CD4-positive, alpha-beta T cell (primary cell): ENCODE measurements at regions not wholly inside any gene's neighbourhood (a gene's known extent, or its start where the extent isn't known, plus 50 kb on each side); places are given as distances from the start of the nearest gene placed in this dataset.

Experiments
- ATAC-seq: fragments of 200-7000 bp; cut with Tn5 transposase; one replicate; pipeline ENCODE4 v1.10.0; 2022; ENCODE audit warnings: mild to moderate bottlenecking; ENCODE audit not compliant: poor library complexity
- CTCF ChIA-PET: fragments of 350-600 bp; sonication (Branson Sonifier 250); formaldehyde crosslinking; loops from one replicate; lab custom pipeline; 2021; ENCODE audit warnings: antibody characterized with exemption, inconsistent platforms; lab: Charles Lee
- POLR2A ChIA-PET: fragments of 350-600 bp; sonication (Branson Sonifier 250); formaldehyde crosslinking; loops from one replicate; lab custom pipeline; 2021; ENCODE audit warnings: antibody characterized with exemption, inconsistent platforms; lab: Charles Lee
- DNase-seq, 14 experiments: peaks; one replicate each; pipeline ENCODE4 v3.0.0-alpha.2; 2013 to 2020; ENCODE audit warnings: mixed read lengths in 2 of 14
- H3K27ac ChIP-seq, 2 donors: one replicate each; pipeline versions ENCODE4 v1.5.1 to v1.7.0; 2013; ENCODE audit warnings: low read length in 2 of 2, low read depth in 1 of 2, mild to moderate bottlenecking in 1 of 2
- H3K27me3 ChIP-seq, 2 experiments: 1 replicate in 1 of 2; 2 replicates in 1 of 2; pipeline versions ENCODE4 v1.6.1 to v1.7.0; 2013; ENCODE audit warnings: low read length in 2 of 2, control low read depth in 1 of 2, mild to moderate bottlenecking in 1 of 2, moderate library complexity in 1 of 2; ENCODE audit not compliant: insufficient read depth in 2 of 2, control insufficient read depth in 1 of 2
- H3K36me3 ChIP-seq: one replicate; pipeline ENCODE4 v1.6.1; 2013; ENCODE audit warnings: low read length, control low read depth; ENCODE audit not compliant: insufficient read depth
- H3K4me1 ChIP-seq: one replicate; pipeline ENCODE4 v1.6.1; 2013; ENCODE audit warnings: low read length, control low read depth; ENCODE audit not compliant: insufficient read depth
- H3K4me3 ChIP-seq: one replicate; pipeline ENCODE4 v1.5.1; 2013; ENCODE audit warnings: mild to moderate bottlenecking, low read length, moderate library complexity
- H3K9me3 ChIP-seq, 2 experiments: 1 replicate in 1 of 2; 2 replicates in 1 of 2; pipeline versions ENCODE4 v1.6.1 to v1.7.0; 2013; ENCODE audit warnings: low read length in 2 of 2, mild to moderate bottlenecking in 2 of 2, control low read depth in 1 of 2, moderate library complexity in 1 of 2; ENCODE audit not compliant: control insufficient read depth in 1 of 2, insufficient read depth in 1 of 2
- H3K27ac Mint-ChIP-seq: one replicate; pipeline ENCODE4 v1.8.0; 2020; ENCODE audit warnings: mixed read lengths
- H3K27me3 Mint-ChIP-seq: one replicate; pipeline ENCODE4 v1.8.0; 2021; ENCODE audit warnings: mixed read lengths
- H3K36me3 Mint-ChIP-seq: one replicate; pipeline ENCODE4 v1.8.0; 2021; ENCODE audit warnings: low read depth, mixed read lengths
- H3K4me1 Mint-ChIP-seq: one replicate; pipeline ENCODE4 v1.8.0; 2021; ENCODE audit warnings: low read depth, mixed read lengths
- H3K4me3 Mint-ChIP-seq: one replicate; pipeline ENCODE4 v1.8.0; 2020; ENCODE audit warnings: mild to moderate bottlenecking, mixed read lengths
- H3K9me3 Mint-ChIP-seq: one replicate; pipeline ENCODE4 v1.8.0; 2020; ENCODE audit warnings: mixed read lengths
- intact Hi-C, 2 experiments: fragments of 100-400 bp; cut with DNase I in 1 of 2; cut with micrococcal nuclease in 1 of 2; formaldehyde crosslinking; loops; one replicate each; pipeline versions ENCODE4 v1.15.1 to v1.9.0; 2023 to 2025; cut with DNase I, micrococcal nuclease
- TF ChIP-seq, protein P1 (sequence below): fragments of 200-600 bp; IDR thresholded peaks from one replicate; pipeline ENCODE4 v1.8.0; 2022; ENCODE audit warnings: antibody characterized with exemption, mild to moderate bottlenecking

DNA sequence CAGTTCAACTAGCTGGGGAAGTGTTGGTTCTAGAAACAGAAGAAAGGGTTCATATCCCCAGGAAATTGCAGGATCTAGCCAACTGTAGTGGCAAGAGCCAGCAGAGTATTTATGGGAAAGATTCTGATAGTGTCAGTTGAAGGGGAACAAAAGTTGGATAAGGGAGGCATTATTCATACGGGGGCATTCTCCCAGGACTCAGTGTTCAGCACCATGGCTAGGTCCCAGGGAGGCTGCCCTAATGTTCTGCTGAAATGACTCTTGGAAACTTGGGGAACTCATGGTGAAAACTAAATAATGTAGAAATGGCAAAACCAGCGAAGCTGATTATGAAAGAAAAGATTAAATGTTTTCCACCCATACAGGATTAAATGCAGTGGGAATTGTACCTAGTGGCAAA is 543.7 kb downstream of the TRIB2 start:
- peaks cover 8% of the 10 kb centered on the region for H3K27me3 Mint-ChIP-seq
- ChIA-PET POLR2A (no interaction called here), CTCF (no interaction called here)
- H3K36me3 Mint-ChIP-seq, result no peaks in the 10 kb centered on the region
- H3K27ac Mint-ChIP-seq, result no peak overlapping the region
- intact Hi-C loops, result no loop called here
- no peak for ATAC-seq
- H3K4me1 Mint-ChIP-seq, result no peaks in the 10 kb centered on the region
- no peaks in the 10 kb centered on the region for H3K36me3 ChIP-seq
- TF ChIP-seq, protein P1, sequence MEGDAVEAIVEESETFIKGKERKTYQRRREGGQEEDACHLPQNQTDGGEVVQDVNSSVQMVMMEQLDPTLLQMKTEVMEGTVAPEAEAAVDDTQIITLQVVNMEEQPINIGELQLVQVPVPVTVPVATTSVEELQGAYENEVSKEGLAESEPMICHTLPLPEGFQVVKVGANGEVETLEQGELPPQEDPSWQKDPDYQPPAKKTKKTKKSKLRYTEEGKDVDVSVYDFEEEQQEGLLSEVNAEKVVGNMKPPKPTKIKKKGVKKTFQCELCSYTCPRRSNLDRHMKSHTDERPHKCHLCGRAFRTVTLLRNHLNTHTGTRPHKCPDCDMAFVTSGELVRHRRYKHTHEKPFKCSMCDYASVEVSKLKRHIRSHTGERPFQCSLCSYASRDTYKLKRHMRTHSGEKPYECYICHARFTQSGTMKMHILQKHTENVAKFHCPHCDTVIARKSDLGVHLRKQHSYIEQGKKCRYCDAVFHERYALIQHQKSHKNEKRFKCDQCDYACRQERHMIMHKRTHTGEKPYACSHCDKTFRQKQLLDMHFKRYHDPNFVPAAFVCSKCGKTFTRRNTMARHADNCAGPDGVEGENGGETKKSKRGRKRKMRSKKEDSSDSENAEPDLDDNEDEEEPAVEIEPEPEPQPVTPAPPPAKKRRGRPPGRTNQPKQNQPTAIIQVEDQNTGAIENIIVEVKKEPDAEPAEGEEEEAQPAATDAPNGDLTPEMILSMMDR, result no peak
- H3K4me3 ChIP-seq, result no peak overlapping the region
- no peak overlapping the region for H3K27ac ChIP-seq
- H3K9me3 ChIP-seq, result peaks cover 0 to 3% of the 10 kb centered on the region in 2 experiments
- no peak for DNase-seq
- H3K9me3 Mint-ChIP-seq, result no peaks in the 10 kb centered on the region
- no peak overlapping the region for H3K4me3 Mint-ChIP-seq
- no peaks in the 10 kb centered on the region for H3K27me3 ChIP-seq
- no peaks in the 10 kb centered on the region for H3K4me1 ChIP-seq

DNA sequence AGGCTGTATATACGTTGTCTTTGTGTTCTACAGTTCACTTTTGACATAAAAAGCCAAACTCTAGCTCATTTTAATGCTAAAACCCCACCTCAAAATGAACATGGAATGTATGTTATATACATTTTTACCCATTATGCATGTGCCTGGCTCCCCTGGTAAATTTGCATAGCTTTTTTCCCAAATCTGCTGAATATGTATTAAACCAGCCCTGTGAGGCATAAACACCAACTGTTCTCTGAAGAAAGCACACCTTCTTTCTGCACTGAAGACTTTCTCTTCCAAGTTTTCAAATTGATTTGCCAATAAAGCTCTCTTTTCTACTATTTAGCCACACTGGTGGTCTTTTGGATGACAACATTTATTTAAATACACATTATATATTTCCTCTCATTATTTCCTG is 549.4 kb downstream of the TRIB2 start:
- H3K27ac ChIP-seq, result no peak overlapping the region
- no peak for DNase-seq
- no peaks in the 10 kb centered on the region for H3K4me1 ChIP-seq
- H3K36me3 ChIP-seq, result no peaks in the 10 kb centered on the region
- peaks cover 0 to 3% of the 10 kb centered on the region in 2 experiments for H3K9me3 ChIP-seq
- H3K27me3 ChIP-seq, result peaks cover 0 to 2% of the 10 kb centered on the region in 2 experiments
- Mint-ChIP-seq H3K4me3 (no peak overlapping the region), H3K36me3 (no peaks in the 10 kb centered on the region), H3K27me3 (no peaks in the 10 kb centered on the region), H3K9me3 (no peaks in the 10 kb centered on the region), H3K27ac (no peak overlapping the region), H3K4me1 (no peaks in the 10 kb centered on the region)
- ChIA-PET CTCF (interaction anchor here (0.6 kb wide), 1 partner anchor 66 kb away, joined by 3 read pairs; no protein-coding TSS in a partner anchor), POLR2A (no interaction called here)
- H3K4me3 ChIP-seq, result no peak overlapping the region
- intact Hi-C loops, result no loop called here
- ATAC-seq, result no peak
- TF ChIP-seq, protein P1, result no peak

DNA sequence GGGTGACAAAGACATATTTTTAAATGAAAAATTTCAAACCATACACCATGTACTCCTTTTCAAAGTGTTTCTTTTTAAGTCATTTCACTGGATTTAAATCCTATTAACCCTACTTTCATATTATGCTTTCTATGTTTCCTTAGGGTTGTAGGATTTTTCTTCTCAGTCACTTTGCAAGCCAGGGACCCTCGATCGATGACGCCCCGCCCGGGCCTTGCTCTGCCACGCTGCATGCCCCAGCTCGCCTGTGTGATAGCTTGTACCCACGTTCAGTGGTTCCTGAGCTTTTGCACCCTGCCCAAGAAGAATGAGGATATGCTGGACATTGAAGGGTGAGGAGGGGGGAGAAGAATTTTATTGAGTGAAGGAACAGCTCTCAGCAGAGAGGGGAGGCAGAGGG is 568.0 kb downstream of the TRIB2 start:
- Histone ChIP-seq H3K4me3 (no peak overlapping the region), H3K9me3 (no peaks in the 10 kb centered on the region), H3K27ac (no peak overlapping the region), H3K27me3 (no peaks in the 10 kb centered on the region), H3K4me1 (no peaks in the 10 kb centered on the region), H3K36me3 (no peaks in the 10 kb centered on the region)
- Mint-ChIP-seq H3K36me3 (no peaks in the 10 kb centered on the region), H3K4me3 (no peak overlapping the region), H3K27ac (no peak overlapping the region), H3K9me3 (peaks cover 2% of the 10 kb centered on the region), H3K4me1 (no peaks in the 10 kb centered on the region), H3K27me3 (no peaks in the 10 kb centered on the region)
- DNase-seq (no peak), ATAC-seq (no peak)
- intact Hi-C loops, result no loop called here
- POLR2A ChIA-PET, result no interaction called here
- TF ChIP-seq, protein P1, result no peak
- CTCF ChIA-PET, result no interaction called here
